Medulla oblongata (tissue), 1 donor: ENCODE measurements at regions not wholly inside any gene's neighbourhood (a gene's known extent, or its start where the extent isn't known, plus 50 kb on each side); places are given as distances from the start of the nearest gene placed in this dataset.

ENCODE experiments used
- DNase-seq: peaks from one replicate; pipeline ENCODE4 v3.0.0-alpha.2; 2015; ENCODE audit errors: extremely low spot score

- DNase-seq, result no peak
Observed at GRCh38 chr1:68293122-68293521, 60.8 kb upstream of the WLS start.

GRCh38 chr1:68291688-68292384 lies 59.5 kb upstream of the WLS start:
- DNase-seq, result no peak

- no peak for DNase-seq
Observed at GRCh38 chr1:68287241-68287640, 54.9 kb upstream of the WLS start.

GRCh38 chr1:68285046-68285445 lies 52.7 kb upstream of the WLS start:
- DNase-seq, result no peak

GRCh38 chr1:68281946-68282615 lies 49.8 kb upstream of the WLS start:
- DNase-seq, result no peak
